GM12891 (cell line): ENCODE measurements at regions not wholly inside any gene's neighbourhood (a gene's known extent, or its start where the extent isn't known, plus 50 kb on each side); places are given as distances from the start of the nearest gene placed in this dataset.

Experiments
- POLR2A ChIP-seq: IDR thresholded peaks from 2 replicates; pipeline ENCODE4 v1.6.1; 2011; ENCODE audit warnings: low read depth, low read length, control low read depth
- TAF1 ChIP-seq: IDR thresholded peaks from 2 replicates; pipeline ENCODE4 v1.6.1; 2011; ENCODE audit warnings: low read depth, low read length, control low read depth

DNA sequence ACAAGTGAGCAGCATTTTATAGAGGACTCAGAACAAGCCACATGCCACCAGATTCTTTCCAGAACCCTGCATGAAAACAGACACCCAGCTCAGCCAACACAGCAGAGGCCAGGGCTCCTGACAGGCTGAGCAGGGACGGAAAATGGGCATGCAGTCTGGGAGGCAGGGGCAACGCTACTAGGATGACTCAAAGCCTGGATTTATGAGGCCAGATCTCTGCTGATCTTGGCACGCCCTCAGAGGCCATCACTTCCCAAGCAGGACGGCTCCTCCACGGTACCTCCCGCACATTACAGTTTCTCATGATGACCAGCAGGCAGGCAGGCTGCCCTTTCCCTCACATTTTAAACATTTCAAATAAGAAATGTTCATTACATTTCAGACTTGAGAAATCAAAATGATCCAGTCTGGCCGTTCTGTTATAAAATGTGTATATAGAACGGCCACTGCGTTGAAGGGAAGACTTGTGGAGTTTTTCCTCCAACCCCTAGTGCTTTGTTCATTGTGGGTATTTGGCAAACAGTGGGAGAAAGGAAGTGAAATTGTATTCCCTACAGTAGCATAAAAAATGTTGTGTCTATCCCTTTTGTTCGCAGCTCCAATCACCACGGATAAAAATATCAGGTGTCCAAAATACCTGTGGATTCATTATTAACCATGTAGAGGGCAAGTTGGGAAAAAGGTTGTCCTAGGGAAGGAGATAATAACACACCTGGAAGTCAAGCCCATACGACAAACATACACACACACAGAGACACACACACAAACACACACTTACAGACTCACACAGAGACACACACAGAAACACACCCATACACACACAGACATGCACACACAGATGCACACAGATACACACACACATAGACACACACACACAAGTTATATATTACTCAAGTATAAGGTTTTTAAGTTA lies 64.8 kb upstream of the ADAMTS18 start:
- TF ChIP-seq POLR2A (no peak), TAF1 (no peak)
